ENCODE measurements at regions not wholly inside any gene's neighbourhood (a gene's known extent, or its start where the extent isn't known, plus 50 kb on each side); places are given as distances from the start of the nearest gene placed in this dataset.

DNA sequence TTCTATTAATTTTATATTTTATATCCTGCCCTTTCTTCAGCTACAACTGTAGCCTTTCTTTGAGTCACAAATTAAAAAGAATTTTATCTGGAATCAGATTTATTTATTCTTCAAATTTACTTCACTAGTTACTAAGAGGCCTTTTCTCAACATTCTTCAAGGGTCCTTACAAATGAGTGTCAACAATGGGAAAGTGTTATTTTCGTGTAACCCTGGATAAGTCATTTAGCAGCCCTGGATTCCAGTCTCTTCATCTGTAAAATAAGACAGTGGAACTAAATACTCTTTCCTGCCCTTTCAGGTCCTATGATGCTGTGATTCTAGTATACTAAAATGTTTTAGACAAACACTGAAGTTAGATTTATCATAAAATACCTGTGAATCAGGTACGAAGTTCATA is 397.0 kb downstream of the KLF12 start:
- Histone ChIP-seq H3K4me1 (ENCODE audit: control insufficient read depth, insufficient read depth, low read length) (peaks cover 3% of the 10 kb centered on the region), H3K27ac (ENCODE audit: low read depth, low read length) (no peak overlapping the region), H3K36me3 (ENCODE audit: control insufficient read depth, insufficient read depth, low read length) (no peaks in the 10 kb centered on the region), H3K4me3 (ENCODE audit: low read depth, low read length) (no peak overlapping the region), H3K9me3 (ENCODE audit: control insufficient read depth, insufficient read depth, low read length) (no peaks in the 10 kb centered on the region), H3K27me3 (ENCODE audit: control insufficient read depth, insufficient read depth, low read length) (no peaks in the 10 kb centered on the region)
- whole genome bisulfite sequencing (ENCODE audit: insufficient coverage) = no CpG with 5 or more reads among the region's 2 CpGs
- no peak for DNase-seq (ENCODE audit: low read depth in 4 of 6, low spot score in 6 of 6)

DNA sequence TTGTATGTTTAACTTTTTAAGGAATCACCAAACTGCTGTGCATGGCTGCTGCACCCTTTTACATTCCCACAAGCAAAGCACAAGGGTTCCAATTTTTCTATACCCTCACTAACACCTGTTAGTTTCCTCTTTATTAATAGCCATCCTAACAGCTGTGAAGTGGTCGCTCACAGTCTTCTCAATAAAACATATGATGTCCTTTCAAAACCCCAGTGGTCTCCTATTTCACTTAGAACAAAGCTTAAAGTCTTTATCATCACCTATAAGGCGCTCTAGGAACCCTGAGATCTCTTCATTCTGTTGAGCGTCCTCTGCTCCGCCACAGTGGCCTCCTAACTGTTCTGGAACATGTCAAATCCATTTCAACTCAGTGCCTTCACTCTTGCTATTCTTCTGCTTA is 400.5 kb downstream of the KLF12 start:
- WGBS (ENCODE audit: insufficient coverage) = 96% methylated on average over 4 of the region's 4 CpGs
- H3K9me3 ChIP-seq (ENCODE audit: control insufficient read depth, insufficient read depth, low read length) = no peaks in the 10 kb centered on the region
- no peaks in the 10 kb centered on the region for H3K27me3 ChIP-seq (ENCODE audit: control insufficient read depth, insufficient read depth, low read length)
- H3K27ac ChIP-seq (ENCODE audit: low read depth, low read length) = no peak overlapping the region
- H3K36me3 ChIP-seq (ENCODE audit: control insufficient read depth, insufficient read depth, low read length) = no peaks in the 10 kb centered on the region
- no peaks in the 10 kb centered on the region for H3K4me1 ChIP-seq (ENCODE audit: control insufficient read depth, insufficient read depth, low read length)
- H3K4me3 ChIP-seq (ENCODE audit: low read depth, low read length) = no peak overlapping the region
- DNase-seq (ENCODE audit: low read depth in 4 of 6, low spot score in 6 of 6) = no peak

DNA sequence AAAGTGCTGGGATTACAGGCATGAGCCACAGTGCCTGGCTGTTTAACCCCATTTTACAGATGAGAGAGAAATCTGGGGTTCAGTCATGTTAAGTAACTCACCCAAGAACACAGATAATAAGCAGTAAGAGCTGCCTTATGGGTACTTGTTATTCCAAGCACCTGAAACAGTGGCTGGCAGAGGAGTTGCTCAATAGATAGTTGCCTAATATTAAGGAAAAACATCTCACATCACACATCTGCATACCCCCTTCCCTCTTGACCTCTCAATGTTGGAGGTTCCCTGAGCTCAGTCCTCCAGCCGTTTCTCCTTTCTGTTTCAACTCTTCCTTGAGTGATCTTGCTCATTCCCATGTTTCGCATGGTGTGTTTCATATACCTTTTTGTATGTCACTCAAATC is 401.9 kb downstream of the KLF12 start:
- H3K9me3 ChIP-seq (ENCODE audit: control insufficient read depth, insufficient read depth, low read length) = no peaks in the 10 kb centered on the region
- H3K36me3 ChIP-seq (ENCODE audit: control insufficient read depth, insufficient read depth, low read length) = no peaks in the 10 kb centered on the region
- H3K4me1 ChIP-seq (ENCODE audit: control insufficient read depth, insufficient read depth, low read length) = no peaks in the 10 kb centered on the region
- 92% methylated on average over 2 of the region's 2 CpGs for WGBS (ENCODE audit: insufficient coverage)
- H3K4me3 ChIP-seq (ENCODE audit: low read depth, low read length) = no peak overlapping the region
- H3K27ac ChIP-seq (ENCODE audit: low read depth, low read length) = no peak overlapping the region
- no peak for DNase-seq (ENCODE audit: low read depth in 4 of 6, low spot score in 6 of 6)
- no peaks in the 10 kb centered on the region for H3K27me3 ChIP-seq (ENCODE audit: control insufficient read depth, insufficient read depth, low read length)

DNA sequence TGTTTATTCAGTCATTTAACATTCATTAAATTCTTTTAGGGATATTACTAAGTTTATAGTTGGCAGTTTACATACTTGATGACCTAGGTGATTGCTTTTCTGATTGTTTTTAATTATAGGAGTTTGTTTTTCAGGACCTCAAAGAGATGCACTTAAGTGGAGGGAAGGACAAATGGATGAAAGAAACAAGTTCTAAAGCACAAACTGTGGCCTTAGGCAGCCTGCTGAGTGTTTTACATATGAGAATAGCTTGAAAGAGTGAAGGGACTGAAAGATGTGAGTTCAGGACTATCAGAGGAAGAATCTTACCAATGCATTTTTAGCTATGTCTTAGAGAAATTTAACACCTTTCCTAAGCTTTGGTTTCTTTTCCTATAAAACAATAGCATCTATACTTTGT is 402.6 kb downstream of the KLF12 start:
- Histone ChIP-seq H3K9me3 (ENCODE audit: control insufficient read depth, insufficient read depth, low read length) (no peaks in the 10 kb centered on the region), H3K36me3 (ENCODE audit: control insufficient read depth, insufficient read depth, low read length) (no peaks in the 10 kb centered on the region), H3K27ac (ENCODE audit: low read depth, low read length) (no peak overlapping the region), H3K27me3 (ENCODE audit: control insufficient read depth, insufficient read depth, low read length) (no peaks in the 10 kb centered on the region), H3K4me3 (ENCODE audit: low read depth, low read length) (no peak overlapping the region), H3K4me1 (ENCODE audit: control insufficient read depth, insufficient read depth, low read length) (no peaks in the 10 kb centered on the region)
- no peak for DNase-seq (ENCODE audit: low read depth in 4 of 6, low spot score in 6 of 6)

DNA sequence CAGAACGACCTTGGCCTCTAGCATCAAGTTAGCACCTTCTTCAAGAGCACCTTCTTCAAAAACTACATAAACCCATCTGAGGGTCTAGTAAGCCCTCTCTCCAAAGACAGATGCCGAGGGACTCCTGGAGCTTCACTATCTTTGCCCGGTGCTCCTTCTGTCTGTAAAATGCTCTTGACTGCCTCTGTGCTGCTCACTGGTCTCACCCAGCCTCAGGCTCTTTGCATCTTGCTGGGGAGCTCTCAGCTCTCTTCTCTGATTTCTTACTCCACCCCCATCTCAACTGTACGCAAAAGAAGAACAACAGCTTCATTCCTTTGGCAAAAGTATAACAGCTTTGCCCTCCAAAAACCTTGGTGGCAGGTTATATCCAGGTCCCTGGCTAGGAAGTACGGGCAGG is 404.2 kb downstream of the KLF12 start:
- Histone ChIP-seq H3K4me1 (ENCODE audit: control insufficient read depth, insufficient read depth, low read length) (no peaks in the 10 kb centered on the region), H3K27me3 (ENCODE audit: control insufficient read depth, insufficient read depth, low read length) (no peaks in the 10 kb centered on the region), H3K27ac (ENCODE audit: low read depth, low read length) (no peak overlapping the region), H3K4me3 (ENCODE audit: low read depth, low read length) (no peak overlapping the region), H3K36me3 (ENCODE audit: control insufficient read depth, insufficient read depth, low read length) (no peaks in the 10 kb centered on the region), H3K9me3 (ENCODE audit: control insufficient read depth, insufficient read depth, low read length) (no peaks in the 10 kb centered on the region)
- no peak for DNase-seq (ENCODE audit: low read depth in 4 of 6, low spot score in 6 of 6)
- 83% methylated on average over 5 of the region's 5 CpGs for WGBS (ENCODE audit: insufficient coverage)

DNA sequence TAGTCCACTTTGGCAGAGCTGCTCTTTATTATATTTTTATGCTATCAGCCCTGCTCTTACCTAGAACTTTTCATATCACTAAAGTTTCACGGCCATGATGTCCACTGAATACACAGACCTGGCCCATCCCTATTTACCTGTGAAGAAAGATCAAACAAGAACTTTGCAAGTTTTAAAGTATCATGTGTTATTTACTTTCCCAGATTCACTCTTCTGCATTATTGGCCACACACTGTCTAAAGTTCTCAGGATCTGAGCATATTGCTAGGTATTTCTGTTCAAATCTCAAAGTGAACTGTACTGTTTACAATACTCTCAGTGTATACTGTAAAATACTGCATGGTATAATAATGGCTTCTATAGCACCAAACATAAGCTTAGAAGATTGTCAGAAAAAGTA is 405.2 kb downstream of the KLF12 start:
- no peaks in the 10 kb centered on the region for H3K4me1 ChIP-seq (ENCODE audit: control insufficient read depth, insufficient read depth, low read length)
- 100% methylated on average over 1 of the region's 1 CpG for WGBS (ENCODE audit: insufficient coverage)
- no peaks in the 10 kb centered on the region for H3K36me3 ChIP-seq (ENCODE audit: control insufficient read depth, insufficient read depth, low read length)
- no peak for DNase-seq (ENCODE audit: low read depth in 4 of 6, low spot score in 6 of 6)
- H3K9me3 ChIP-seq (ENCODE audit: control insufficient read depth, insufficient read depth, low read length) = no peaks in the 10 kb centered on the region
- H3K27me3 ChIP-seq (ENCODE audit: control insufficient read depth, insufficient read depth, low read length) = no peaks in the 10 kb centered on the region
- no peak overlapping the region for H3K27ac ChIP-seq (ENCODE audit: low read depth, low read length)
- no peak overlapping the region for H3K4me3 ChIP-seq (ENCODE audit: low read depth, low read length)

DNA sequence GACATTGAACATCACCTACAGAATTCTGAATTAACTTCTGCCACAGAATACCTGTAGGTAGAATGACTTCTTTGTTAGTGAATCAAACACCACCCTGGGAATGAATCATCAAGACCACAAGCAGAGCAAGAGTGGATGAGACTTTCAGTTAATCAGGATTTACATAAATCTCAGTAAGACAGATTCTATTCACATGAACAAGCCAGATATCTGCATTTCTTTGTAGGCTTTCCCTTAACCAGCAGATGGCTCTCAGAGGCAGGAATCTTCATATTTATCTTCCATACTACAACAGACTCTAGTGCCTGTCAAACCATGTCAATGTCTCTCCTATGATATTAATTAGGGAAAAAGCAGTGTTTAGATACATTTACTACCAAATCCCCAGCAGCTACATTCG is 412.1 kb downstream of the KLF12 start:
- Histone ChIP-seq H3K4me3 (ENCODE audit: low read depth, low read length) (no peak overlapping the region), H3K27ac (ENCODE audit: low read depth, low read length) (no peak overlapping the region), H3K27me3 (ENCODE audit: control insufficient read depth, insufficient read depth, low read length) (no peaks in the 10 kb centered on the region), H3K4me1 (ENCODE audit: control insufficient read depth, insufficient read depth, low read length) (no peaks in the 10 kb centered on the region), H3K9me3 (ENCODE audit: control insufficient read depth, insufficient read depth, low read length) (no peaks in the 10 kb centered on the region), H3K36me3 (ENCODE audit: control insufficient read depth, insufficient read depth, low read length) (no peaks in the 10 kb centered on the region)
- DNase-seq (ENCODE audit: low read depth in 4 of 6, low spot score in 6 of 6) = peak in 3 of 6 donors; percentile 25 to 85 (median 50)
- WGBS (ENCODE audit: insufficient coverage) = no CpG with 5 or more reads among the region's 1 CpG

DNA sequence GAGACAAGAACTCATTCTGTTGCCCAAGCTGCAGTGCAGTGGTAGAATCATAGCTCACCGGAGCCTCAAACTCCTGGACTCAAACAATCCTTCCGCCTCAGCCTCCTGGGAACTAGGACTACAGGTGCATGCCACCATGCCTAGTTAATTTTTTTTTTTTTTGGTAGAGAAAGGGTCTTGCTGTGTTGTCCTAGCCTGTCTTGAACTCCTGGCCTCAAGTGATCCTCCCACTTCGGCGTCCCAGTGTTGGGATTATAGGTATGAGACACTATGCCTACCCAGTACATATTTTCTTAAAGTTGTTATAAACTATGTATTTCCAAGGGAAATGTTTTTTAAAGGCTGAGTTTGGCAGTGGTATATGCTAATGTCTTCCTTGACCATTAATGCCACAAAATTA is 412.6 kb downstream of the KLF12 start:
- H3K27me3 ChIP-seq (ENCODE audit: control insufficient read depth, insufficient read depth, low read length) = no peaks in the 10 kb centered on the region
- no peak for DNase-seq (ENCODE audit: low read depth in 4 of 6, low spot score in 6 of 6)
- no peaks in the 10 kb centered on the region for H3K9me3 ChIP-seq (ENCODE audit: control insufficient read depth, insufficient read depth, low read length)
- H3K4me3 ChIP-seq (ENCODE audit: low read depth, low read length) = no peak overlapping the region
- H3K36me3 ChIP-seq (ENCODE audit: control insufficient read depth, insufficient read depth, low read length) = no peaks in the 10 kb centered on the region
- H3K4me1 ChIP-seq (ENCODE audit: control insufficient read depth, insufficient read depth, low read length) = no peaks in the 10 kb centered on the region
- H3K27ac ChIP-seq (ENCODE audit: low read depth, low read length) = no peak overlapping the region
- WGBS (ENCODE audit: insufficient coverage) = no CpG with 5 or more reads among the region's 4 CpGs

DNA sequence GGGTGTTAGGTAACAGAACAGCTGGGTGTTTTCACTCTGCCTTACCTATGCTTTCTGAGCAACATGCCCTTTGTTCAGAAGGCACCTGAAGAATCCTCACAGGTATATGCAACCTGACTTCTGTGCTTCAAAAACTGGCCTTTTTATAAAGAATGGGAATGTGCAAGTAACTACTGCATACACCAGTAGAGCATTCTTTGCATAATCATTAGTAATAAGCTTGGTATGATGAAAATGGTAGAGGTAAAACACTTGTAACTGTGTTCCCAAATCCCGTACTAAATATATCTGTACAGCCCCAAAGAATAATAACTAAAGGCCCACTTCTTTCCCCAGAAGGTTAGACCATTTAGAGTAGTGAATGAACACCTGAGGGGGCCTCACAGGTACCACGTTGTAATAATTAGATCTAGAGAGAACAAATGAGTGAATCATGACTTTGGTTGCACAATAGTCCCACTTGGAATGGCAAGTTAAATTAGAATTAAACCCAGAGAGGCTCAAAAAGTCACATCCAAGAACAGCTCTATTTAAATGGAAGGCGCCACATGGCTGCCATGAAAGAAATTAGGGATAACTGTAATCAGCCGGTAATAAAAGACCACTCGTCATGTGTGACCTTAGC is 413.9 kb downstream of the KLF12 start:
- H3K4me3 ChIP-seq (ENCODE audit: low read depth, low read length) = no peak overlapping the region
- H3K27ac ChIP-seq (ENCODE audit: low read depth, low read length) = no peak overlapping the region
- H3K9me3 ChIP-seq (ENCODE audit: control insufficient read depth, insufficient read depth, low read length) = no peaks in the 10 kb centered on the region
- H3K27me3 ChIP-seq (ENCODE audit: control insufficient read depth, insufficient read depth, low read length) = no peaks in the 10 kb centered on the region
- no peak for DNase-seq (ENCODE audit: low read depth in 4 of 6, low spot score in 6 of 6)
- 100% methylated on average over 1 of the region's 5 CpGs for WGBS (ENCODE audit: insufficient coverage)
- no peaks in the 10 kb centered on the region for H3K4me1 ChIP-seq (ENCODE audit: control insufficient read depth, insufficient read depth, low read length)
- H3K36me3 ChIP-seq (ENCODE audit: control insufficient read depth, insufficient read depth, low read length) = no peaks in the 10 kb centered on the region

DNA sequence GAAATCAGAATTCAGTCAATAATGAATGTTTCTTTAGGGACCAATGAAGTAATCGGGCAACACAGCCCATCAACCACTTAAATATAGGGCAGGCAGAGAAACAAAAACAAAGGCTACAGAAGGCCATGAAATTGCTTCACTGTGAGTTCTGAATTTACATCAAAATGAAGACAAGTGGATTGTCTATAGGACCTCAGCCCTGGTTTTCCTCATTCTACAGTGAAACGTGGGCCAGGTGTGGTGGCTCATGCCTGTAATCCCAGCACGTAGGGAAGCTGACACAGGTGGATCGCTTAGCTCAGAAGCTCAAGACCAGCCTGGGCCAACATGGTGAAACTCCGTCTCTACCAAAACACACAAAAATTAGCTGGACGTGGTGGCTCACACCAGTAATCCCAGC is 416.0 kb downstream of the KLF12 start:
- 82% methylated on average over 5 of the region's 6 CpGs for WGBS (ENCODE audit: insufficient coverage)
- no peak overlapping the region for H3K27ac ChIP-seq (ENCODE audit: low read depth, low read length)
- no peaks in the 10 kb centered on the region for H3K4me1 ChIP-seq (ENCODE audit: control insufficient read depth, insufficient read depth, low read length)
- no peak for DNase-seq (ENCODE audit: low read depth in 4 of 6, low spot score in 6 of 6)
- no peaks in the 10 kb centered on the region for H3K36me3 ChIP-seq (ENCODE audit: control insufficient read depth, insufficient read depth, low read length)
- H3K9me3 ChIP-seq (ENCODE audit: control insufficient read depth, insufficient read depth, low read length) = no peaks in the 10 kb centered on the region
- no peak overlapping the region for H3K4me3 ChIP-seq (ENCODE audit: low read depth, low read length)
- H3K27me3 ChIP-seq (ENCODE audit: control insufficient read depth, insufficient read depth, low read length) = no peaks in the 10 kb centered on the region

Data from spinal cord (tissue), 9 donors.